ENCODE measurements at regions not wholly inside any gene's neighbourhood (a gene's known extent, or its start where the extent isn't known, plus 50 kb on each side); places are given as distances from the start of the nearest gene placed in this dataset.

DNA sequence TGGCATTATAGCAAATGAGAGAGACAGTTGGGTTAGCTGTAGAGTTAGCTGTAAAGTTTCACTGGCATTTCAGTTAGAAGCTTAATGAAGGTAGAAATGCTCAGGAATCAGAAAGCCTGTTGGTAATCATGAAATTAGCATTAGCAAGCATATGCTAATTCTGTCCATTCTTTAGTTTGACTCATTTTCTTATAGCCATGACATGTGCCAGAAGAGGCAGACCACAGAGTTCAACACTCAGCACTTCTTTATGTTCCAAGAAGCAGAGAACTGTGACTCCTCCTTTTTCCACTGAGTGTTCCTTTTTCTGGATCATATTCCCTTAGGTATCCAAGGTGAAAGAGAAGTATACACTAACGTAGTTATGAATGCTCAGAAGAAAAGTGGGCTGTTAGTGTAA is 276.2 kb upstream of the SGO1 start:
- no peak for TF ChIP-seq POLR2A (IDR thresholded peaks at IDR 0.05)
- TF ChIP-seq CTCF (IDR thresholded peaks at IDR 0.05), result no peak

Measured in testis (tissue), 2 donors.